Sigmoid colon (tissue), 6 donors: ENCODE measurements at regions not wholly inside any gene's neighbourhood (a gene's known extent, or its start where the extent isn't known, plus 50 kb on each side); places are given as distances from the start of the nearest gene placed in this dataset.

Source experiments
- DNase-seq: peaks from one replicate; pipeline ENCODE4 v3.0.0-alpha.2; 2019
- H3K27ac ChIP-seq, 4 donors: fragments of 200-600 bp; sonication (generic); one replicate each; pipeline ENCODE4 v1.5.1; 2016 to 2019; ENCODE audit warnings: mild to moderate bottlenecking in 1 of 4
- H3K27me3 ChIP-seq, 3 donors: fragments of 200-600 bp; sonication (generic); one replicate each; pipeline ENCODE4 v1.5.1; 2019; ENCODE audit warnings: mild to moderate bottlenecking in 1 of 3
- H3K36me3 ChIP-seq, 4 donors: fragments of 200-600 bp; sonication (generic); one replicate each; pipeline ENCODE4 v1.5.1; 2016 to 2019
- H3K4me1 ChIP-seq, 4 donors: fragments of 200-600 bp; sonication (generic); one replicate each; pipeline ENCODE4 v1.5.1; 2017 to 2019
- H3K4me3 ChIP-seq, 4 donors: fragments of 200-600 bp; sonication (generic); one replicate each; pipeline ENCODE4 v1.5.1; 2017 to 2019; ENCODE audit warnings: mild to moderate bottlenecking in 2 of 4, moderate library complexity in 1 of 4
- H3K9me3 ChIP-seq, 4 donors: fragments of 200-600 bp in 3 of 4; sonication (generic) in 3 of 4; one replicate each; pipeline versions ENCODE4 v1.5.1 to v1.6.1; 2013 to 2019
- EP300 ChIP-seq, 4 donors: sonication (generic); formaldehyde crosslinking; IDR thresholded peaks; one replicate each; pipeline ENCODE4 v1.6.1; 2017; ENCODE audit warnings: antibody characterized with exemption in 4 of 4
- POLR2A ChIP-seq, 2 donors: fragments of 450-650 bp; IDR thresholded peaks; one replicate each; pipeline ENCODE4 v1.6.1; 2016; ENCODE audit warnings: antibody characterized with exemption in 2 of 2, mild to moderate bottlenecking in 2 of 2, moderate library complexity in 2 of 2
- POLR2AphosphoS5 ChIP-seq, 4 donors: sonication (generic); formaldehyde crosslinking; IDR thresholded peaks; one replicate each; pipeline ENCODE4 v1.6.1; 2017; ENCODE audit warnings: antibody characterized with exemption in 4 of 4
- WGBS, 2 donors: extraction: QIAGEN DNeasy Blood & Tissue Kit; methylation state at CpG; one replicate each; pipeline ENCODE4 v1.1.7; 2013; 5-methylcytosine and 5-hydroxymethylcytosine counted together
- intact Hi-C: fragments of 100-400 bp; cut with DNase I; formaldehyde crosslinking; loops from one replicate; pipeline ENCODE4 v1.15.1; 2023
- TF ChIP-seq, protein P1 (sequence below), 4 experiments: fragments of 450-650 bp in 3 of 4; fragments of 200-600 bp in 1 of 4; IDR thresholded peaks; one replicate each; pipeline ENCODE4 v1.5.1; 2016 to 2019; ENCODE audit warnings: antibody characterized with exemption in 4 of 4, mild to moderate bottlenecking in 3 of 4, moderate library complexity in 2 of 4
- donor health status: healthy with polysubstance abuse.
- donor health status: healthy.

DNA sequence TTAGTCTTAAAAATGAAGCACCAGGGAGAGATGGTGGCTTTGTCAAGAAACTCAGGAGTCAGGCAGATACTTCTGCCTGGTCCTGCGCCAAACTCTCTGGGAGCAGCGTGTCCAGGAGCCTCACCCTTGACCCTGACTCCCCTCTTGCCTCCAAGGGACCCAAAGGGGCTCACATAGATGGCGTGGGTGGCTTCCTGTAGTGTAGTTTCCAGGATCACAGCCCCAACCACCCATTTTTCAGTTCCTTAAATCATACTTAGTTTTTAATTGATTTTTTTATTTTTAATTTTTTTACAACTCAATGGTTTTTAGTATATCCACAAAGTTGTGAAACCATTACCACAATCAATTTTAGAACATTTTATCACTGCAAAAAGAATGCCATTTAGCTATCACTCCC is 107.7 kb upstream of the IGSF21 start:
- Histone ChIP-seq H3K27ac (no peak overlapping the region), H3K9me3 (no peaks in the 10 kb centered on the region), H3K4me1 (no peaks in the 10 kb centered on the region), H3K36me3 (no peaks in the 10 kb centered on the region), H3K27me3 (peaks cover 0 to 35% (median 0%) of the 10 kb centered on the region in 3 donors), H3K4me3 (no peak overlapping the region)
- DNase-seq: no peak
- TF ChIP-seq POLR2A (IDR thresholded peaks at IDR 0.05): no peak
- no peak for TF ChIP-seq EP300 (IDR thresholded peaks at IDR 0.05)
- no peak for TF ChIP-seq POLR2AphosphoS5 (IDR thresholded peaks at IDR 0.05)
- TF ChIP-seq, protein P1, sequence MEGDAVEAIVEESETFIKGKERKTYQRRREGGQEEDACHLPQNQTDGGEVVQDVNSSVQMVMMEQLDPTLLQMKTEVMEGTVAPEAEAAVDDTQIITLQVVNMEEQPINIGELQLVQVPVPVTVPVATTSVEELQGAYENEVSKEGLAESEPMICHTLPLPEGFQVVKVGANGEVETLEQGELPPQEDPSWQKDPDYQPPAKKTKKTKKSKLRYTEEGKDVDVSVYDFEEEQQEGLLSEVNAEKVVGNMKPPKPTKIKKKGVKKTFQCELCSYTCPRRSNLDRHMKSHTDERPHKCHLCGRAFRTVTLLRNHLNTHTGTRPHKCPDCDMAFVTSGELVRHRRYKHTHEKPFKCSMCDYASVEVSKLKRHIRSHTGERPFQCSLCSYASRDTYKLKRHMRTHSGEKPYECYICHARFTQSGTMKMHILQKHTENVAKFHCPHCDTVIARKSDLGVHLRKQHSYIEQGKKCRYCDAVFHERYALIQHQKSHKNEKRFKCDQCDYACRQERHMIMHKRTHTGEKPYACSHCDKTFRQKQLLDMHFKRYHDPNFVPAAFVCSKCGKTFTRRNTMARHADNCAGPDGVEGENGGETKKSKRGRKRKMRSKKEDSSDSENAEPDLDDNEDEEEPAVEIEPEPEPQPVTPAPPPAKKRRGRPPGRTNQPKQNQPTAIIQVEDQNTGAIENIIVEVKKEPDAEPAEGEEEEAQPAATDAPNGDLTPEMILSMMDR (IDR thresholded peaks at IDR 0.05): no peak
- WGBS, 2 donors: 78% methylated on average over 3 of the region's 3 CpGs
- intact Hi-C loops: no loop called here

DNA sequence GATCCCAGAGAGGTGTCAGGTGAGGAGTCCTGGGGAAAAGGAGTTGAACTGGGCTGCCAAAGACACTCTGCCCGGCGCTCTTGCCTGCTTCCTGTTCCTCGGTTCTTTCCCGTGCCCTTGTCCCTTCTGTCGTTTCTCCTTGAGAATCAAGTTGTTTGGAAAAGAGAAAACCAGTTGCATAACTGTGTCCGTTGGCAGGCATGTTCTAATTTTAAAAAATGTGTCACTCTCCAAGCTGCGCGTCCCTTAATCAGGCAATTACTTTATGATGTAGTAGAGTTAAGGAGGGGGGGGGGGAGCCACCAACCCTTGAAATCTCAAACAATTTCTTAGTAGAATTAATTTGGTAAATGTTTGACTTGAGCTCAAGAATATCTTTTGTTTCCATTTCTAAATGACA is 105.9 kb upstream of the IGSF21 start:
- TF ChIP-seq POLR2AphosphoS5 (IDR thresholded peaks at IDR 0.05): no peak
- TF ChIP-seq EP300 (IDR thresholded peaks at IDR 0.05): no peak
- TF ChIP-seq, protein P1 (IDR thresholded peaks at IDR 0.05): no peak
- TF ChIP-seq POLR2A (IDR thresholded peaks at IDR 0.05): no peak
- H3K9me3 ChIP-seq: no peaks in the 10 kb centered on the region
- DNase-seq: no peak
- WGBS, 2 donors: 74 to 80% methylated on average over 8 of the region's 8 CpGs
- no peaks in the 10 kb centered on the region for H3K4me1 ChIP-seq
- no peak overlapping the region for H3K27ac ChIP-seq
- peaks cover 0 to 41% (median 0%) of the 10 kb centered on the region in 3 donors for H3K27me3 ChIP-seq
- no peak overlapping the region for H3K4me3 ChIP-seq
- no peaks in the 10 kb centered on the region for H3K36me3 ChIP-seq
- intact Hi-C loops: no loop called here

DNA sequence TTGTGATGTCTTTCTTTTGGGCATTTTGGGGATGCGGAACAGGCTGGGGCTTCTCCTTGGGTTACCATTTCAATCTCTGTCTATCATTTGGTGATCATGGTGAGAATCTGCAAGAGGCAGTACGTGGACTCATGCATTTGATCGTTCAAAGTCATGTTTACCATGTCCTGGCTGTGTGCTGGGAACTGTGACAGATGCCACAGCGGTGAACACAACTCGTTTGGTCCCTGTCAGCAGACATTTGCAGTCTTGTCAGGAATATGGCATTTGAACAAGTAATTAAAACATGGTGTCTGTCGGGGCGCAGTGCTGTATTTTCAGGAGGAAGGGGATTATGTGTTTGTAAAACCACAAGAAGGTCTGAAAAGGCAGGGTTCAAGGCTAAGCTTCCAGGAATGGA is 103.3 kb upstream of the IGSF21 start:
- 67 to 75% methylated on average over 7 of the region's 7 CpGs for WGBS, 2 donors
- H3K27me3 ChIP-seq: peaks cover 0 to 50% (median 3%) of the 10 kb centered on the region in 3 donors

DNA sequence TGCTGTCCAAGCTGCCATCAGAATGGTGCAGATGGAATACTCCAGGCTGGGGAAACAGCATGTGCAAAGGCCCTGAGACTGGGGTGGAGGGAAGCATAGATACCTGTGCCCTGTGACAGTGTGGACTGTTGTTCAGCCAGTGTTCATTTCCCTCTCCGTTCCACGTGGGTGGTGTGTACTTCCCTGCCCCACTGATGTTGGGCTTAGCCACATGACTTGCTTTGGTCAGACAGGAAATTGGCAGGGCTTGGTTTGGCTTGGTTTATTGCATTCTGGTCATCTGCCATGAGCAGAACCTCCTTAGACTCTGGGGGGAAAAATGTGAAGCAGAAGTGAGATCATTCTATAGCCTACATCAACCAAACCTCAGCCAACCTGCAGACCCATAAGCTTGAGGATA is 102.4 kb upstream of the IGSF21 start:
- H3K4me3 ChIP-seq: no peak overlapping the region
- no peaks in the 10 kb centered on the region for H3K4me1 ChIP-seq
- WGBS, 2 donors: 29 to 56% methylated on average over 2 of the region's 2 CpGs
- H3K9me3 ChIP-seq: no peaks in the 10 kb centered on the region
- peaks cover 0 to 59% (median 7%) of the 10 kb centered on the region in 3 donors for H3K27me3 ChIP-seq
- DNase-seq: no peak
- no peaks in the 10 kb centered on the region for H3K36me3 ChIP-seq
- no peak overlapping the region for H3K27ac ChIP-seq
- TF ChIP-seq EP300 (IDR thresholded peaks at IDR 0.05): no peak
- intact Hi-C loops: no loop called here

More for the DNA sequence above, 103.3 kb upstream of the IGSF21 start:
- TF ChIP-seq EP300 (IDR thresholded peaks at IDR 0.05): no peak
- TF ChIP-seq POLR2AphosphoS5 (IDR thresholded peaks at IDR 0.05): no peak
- no peak for TF ChIP-seq POLR2A (IDR thresholded peaks at IDR 0.05)
- TF ChIP-seq, protein P1 (IDR thresholded peaks at IDR 0.05): no peak
- H3K9me3 ChIP-seq: no peaks in the 10 kb centered on the region
- no peak overlapping the region for H3K27ac ChIP-seq
- intact Hi-C loops: no loop called here
- no peak overlapping the region for H3K4me3 ChIP-seq
- no peaks in the 10 kb centered on the region for H3K4me1 ChIP-seq
- no peaks in the 10 kb centered on the region for H3K36me3 ChIP-seq
- DNase-seq: no peak

DNA sequence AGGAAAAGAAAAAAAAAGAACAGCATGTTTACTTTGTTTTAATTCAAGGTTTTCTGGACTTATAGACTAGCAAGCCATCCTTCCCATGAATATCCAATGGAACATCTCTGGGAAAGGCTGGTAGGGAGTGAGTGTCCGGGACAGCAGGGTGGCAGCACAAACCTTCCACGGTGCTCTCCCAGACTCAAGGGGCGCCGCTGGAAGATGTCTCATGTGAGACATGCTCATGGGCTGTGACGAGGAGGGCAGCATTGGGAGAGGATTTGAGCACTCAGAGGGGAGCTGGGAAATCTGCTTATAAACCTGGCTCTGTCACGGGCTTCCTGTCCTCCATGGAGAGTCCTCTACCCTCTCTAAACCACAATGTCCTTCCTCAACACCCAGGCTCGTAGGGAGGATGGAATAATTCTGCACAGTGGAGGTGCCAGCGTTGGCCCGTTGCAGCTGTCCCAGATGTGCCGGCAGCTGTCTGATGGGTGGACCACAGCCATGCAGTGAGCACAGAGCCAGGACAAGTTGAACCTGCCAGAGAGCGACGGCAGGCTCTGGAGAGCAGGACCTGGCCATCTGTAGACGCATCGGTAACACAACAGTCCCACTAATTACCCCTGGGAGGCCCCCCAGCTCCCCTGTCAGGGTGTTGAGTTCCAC is 100.1 kb upstream of the IGSF21 start:
- Histone ChIP-seq H3K4me1 (no peaks in the 10 kb centered on the region), H3K9me3 (no peaks in the 10 kb centered on the region), H3K36me3 (no peaks in the 10 kb centered on the region), H3K27me3 (peaks cover 0 to 66% (median 7%) of the 10 kb centered on the region in 3 donors), H3K27ac (no peak overlapping the region), H3K4me3 (no peak overlapping the region)
- TF ChIP-seq POLR2AphosphoS5 (IDR thresholded peaks at IDR 0.05) (no peak), EP300 (IDR thresholded peaks at IDR 0.05) (no peak), POLR2A (IDR thresholded peaks at IDR 0.05) (no peak)
- TF ChIP-seq, protein P1 (IDR thresholded peaks at IDR 0.05): no peak
- 70 to 72% methylated on average over 14 of the region's 14 CpGs for WGBS, 2 donors
- no peak for DNase-seq
- intact Hi-C loops: no loop called here
